Muscle layer of colon (tissue), 2 donors: ENCODE measurements at regions not wholly inside any gene's neighbourhood (a gene's known extent, or its start where the extent isn't known, plus 50 kb on each side); places are given as distances from the start of the nearest gene placed in this dataset.
"Not testable (repeated sequence)": the region's sequence is repeated elsewhere in the genome, so short reads cannot be mapped to it uniquely, and the experiment has no call there.

Experiments used
- H3K27ac ChIP-seq: one replicate; pipeline ENCODE4 v1.7.0; 2013; ENCODE audit warnings: low read depth, mild to moderate bottlenecking, low read length, moderate library complexity
- H3K27me3 ChIP-seq, 2 donors: one replicate each; pipeline ENCODE4 v1.7.0; 2013; ENCODE audit warnings: low read length in 2 of 2, mild to moderate bottlenecking in 2 of 2; ENCODE audit not compliant: insufficient read depth in 2 of 2, control insufficient read depth in 1 of 2
- H3K36me3 ChIP-seq: one replicate; pipeline ENCODE4 v1.7.0; 2013; ENCODE audit warnings: mild to moderate bottlenecking, low read length; ENCODE audit not compliant: insufficient read depth
- H3K4me1 ChIP-seq: one replicate; pipeline ENCODE4 v1.7.0; 2013; ENCODE audit warnings: mild to moderate bottlenecking, low read length; ENCODE audit not compliant: insufficient read depth
- H3K4me3 ChIP-seq, 2 donors: one replicate each; pipeline ENCODE4 v1.7.0; 2013; ENCODE audit warnings: low read length in 2 of 2, low read depth in 1 of 2, mild to moderate bottlenecking in 1 of 2, moderate library complexity in 1 of 2
- H3K9ac ChIP-seq: one replicate; pipeline ENCODE4 v1.7.0; 2013; ENCODE audit warnings: low read length
- H3K9me3 ChIP-seq: one replicate; pipeline ENCODE4 v1.7.0; 2013; ENCODE audit warnings: mild to moderate bottlenecking, low read length
- donor health status: abdominal sarcoma.
- donor health status: Adenocarcinoma of cecum.

DNA sequence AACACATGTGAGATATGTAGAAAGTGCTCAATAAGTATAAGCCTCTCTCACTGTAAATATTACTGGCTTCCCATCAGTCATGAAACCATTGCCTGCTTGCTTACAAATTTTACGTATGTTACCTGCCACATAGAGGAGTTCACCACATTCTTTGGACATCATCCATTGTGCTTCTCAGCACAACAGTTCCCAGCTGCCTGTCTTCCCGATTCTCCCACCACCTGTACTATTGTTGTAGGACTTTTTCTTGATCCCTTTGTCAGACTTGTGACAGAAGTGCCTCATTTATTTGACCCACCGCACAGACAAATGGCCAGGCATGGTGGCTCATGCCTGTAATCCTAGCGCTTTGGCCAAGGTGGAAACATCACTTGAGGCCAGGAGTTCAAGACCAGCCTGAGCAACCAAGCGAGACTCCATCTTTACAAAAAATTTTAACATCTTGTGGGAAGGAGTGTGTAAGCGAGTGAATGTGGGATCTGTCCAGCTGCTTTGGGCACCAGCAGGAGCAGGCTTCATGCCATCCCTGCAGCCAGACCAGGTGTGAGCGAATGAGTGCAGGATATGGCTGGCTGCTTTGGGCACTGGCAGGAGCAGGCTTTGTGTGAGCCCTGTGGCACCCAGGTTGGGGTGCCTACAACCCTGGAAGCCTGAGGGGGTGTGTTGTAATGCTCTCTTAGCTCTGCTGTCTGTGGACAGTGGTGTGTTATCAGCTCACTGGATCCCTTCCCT, 139.9 kb upstream of the ELL2 start:
- no peak overlapping the region for H3K4me3 ChIP-seq
- no peak overlapping the region for H3K9ac ChIP-seq
- H3K27ac ChIP-seq, result no peak overlapping the region
- no peaks in the 10 kb centered on the region for H3K27me3 ChIP-seq
- no peaks in the 10 kb centered on the region for H3K9me3 ChIP-seq
- no peaks in the 10 kb centered on the region for H3K36me3 ChIP-seq
- no peaks in the 10 kb centered on the region for H3K4me1 ChIP-seq

DNA sequence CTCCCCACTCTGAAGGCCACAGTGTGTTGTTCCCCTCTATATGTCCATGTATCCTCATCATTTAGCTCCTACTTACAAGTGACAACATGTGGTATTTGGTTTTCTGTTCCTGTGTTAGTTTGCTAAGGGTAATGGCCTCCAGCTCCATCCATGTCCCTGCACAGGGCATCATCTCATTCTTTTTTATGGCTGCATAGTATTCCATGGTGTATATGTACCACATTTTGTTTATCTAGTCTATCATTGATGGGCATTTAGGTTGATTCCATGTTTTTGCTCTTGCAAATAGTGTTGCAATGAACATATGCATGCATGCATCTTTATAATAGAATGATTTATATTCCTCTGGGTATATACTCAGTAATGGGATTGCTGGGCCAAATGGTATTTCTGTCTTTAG, 135.8 kb upstream of the ELL2 start:
- H3K27me3 ChIP-seq, H3K4me1 ChIP-seq, H3K4me3 ChIP-seq, H3K9ac ChIP-seq, H3K9me3 ChIP-seq, H3K36me3 ChIP-seq, H3K27ac ChIP-seq: not testable (repeated sequence)

DNA sequence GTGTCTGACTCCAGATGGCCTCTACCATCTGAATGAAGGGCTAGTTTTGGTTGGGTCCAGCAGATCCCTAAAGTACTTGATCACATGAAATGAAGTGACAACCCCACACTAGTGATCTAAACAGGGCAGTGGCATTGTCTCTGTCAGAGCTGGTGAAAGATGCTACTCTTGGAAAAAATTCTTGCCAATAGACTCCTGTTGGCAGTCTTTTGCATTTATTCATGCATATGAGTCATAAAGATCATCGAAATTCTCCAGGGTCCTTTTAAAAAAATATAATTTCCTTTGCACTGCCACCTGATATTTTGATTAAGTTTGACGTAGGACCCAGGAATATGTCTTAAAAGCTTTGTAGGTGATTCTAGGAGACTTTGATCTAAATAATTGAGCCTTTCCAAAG, 135.1 kb upstream of the ELL2 start:
- H3K27me3 ChIP-seq, result no peaks in the 10 kb centered on the region
- H3K9me3 ChIP-seq, result no peaks in the 10 kb centered on the region
- H3K36me3 ChIP-seq, result no peaks in the 10 kb centered on the region
- no peak overlapping the region for H3K4me3 ChIP-seq
- no peak overlapping the region for H3K9ac ChIP-seq
- H3K27ac ChIP-seq, result no peak overlapping the region
- H3K4me1 ChIP-seq, result no peaks in the 10 kb centered on the region

DNA sequence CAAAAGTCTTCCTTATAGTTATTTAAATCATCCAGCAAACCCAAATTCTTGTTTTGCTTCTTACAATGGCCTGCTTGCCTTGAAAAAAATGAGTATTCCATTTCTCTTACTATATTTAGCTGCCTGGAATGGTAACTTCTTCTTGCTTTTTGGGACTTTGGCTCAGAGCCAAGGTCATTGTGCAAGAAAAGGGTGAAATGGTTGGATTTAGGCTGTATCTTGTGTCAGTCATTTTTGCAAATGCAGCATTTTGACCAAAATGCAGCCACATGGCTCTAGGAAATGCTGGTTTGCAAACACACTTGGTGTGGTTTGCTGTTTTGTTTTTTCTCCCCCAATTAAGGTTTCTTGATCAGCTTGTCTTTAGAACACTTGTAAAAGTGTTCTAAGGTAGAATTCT, 133.3 kb upstream of the ELL2 start:
- H3K36me3 ChIP-seq, result no peaks in the 10 kb centered on the region
- H3K27me3 ChIP-seq, result no peaks in the 10 kb centered on the region
- H3K9ac ChIP-seq, result no peak overlapping the region
- no peak overlapping the region for H3K27ac ChIP-seq
- no peak overlapping the region for H3K4me3 ChIP-seq
- H3K9me3 ChIP-seq, result no peaks in the 10 kb centered on the region
- no peaks in the 10 kb centered on the region for H3K4me1 ChIP-seq

DNA sequence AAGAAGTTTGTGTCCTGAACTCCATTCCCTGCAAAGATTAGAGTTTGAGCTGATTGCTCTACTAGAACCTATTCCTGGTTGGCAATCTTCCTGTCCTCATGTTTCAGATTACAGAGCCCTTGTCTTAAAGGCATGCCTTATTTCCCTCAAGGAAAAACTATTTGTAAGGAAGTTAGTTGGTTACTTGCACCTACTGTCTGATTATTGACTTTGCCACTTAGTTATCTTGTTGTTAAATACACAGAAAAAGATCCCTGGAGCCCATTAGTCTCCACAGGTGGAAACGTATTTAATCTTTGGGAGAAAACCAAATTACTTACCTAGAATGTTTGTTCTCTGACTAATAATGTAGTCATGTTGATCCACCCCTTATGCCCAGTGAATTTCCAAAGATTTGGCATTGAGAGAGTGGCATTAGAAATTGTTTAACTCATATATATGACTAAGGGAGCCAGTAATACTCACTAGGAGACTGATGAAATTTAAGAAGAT, 132.3 kb upstream of the ELL2 start:
- H3K27ac ChIP-seq, result no peak overlapping the region

DNA sequence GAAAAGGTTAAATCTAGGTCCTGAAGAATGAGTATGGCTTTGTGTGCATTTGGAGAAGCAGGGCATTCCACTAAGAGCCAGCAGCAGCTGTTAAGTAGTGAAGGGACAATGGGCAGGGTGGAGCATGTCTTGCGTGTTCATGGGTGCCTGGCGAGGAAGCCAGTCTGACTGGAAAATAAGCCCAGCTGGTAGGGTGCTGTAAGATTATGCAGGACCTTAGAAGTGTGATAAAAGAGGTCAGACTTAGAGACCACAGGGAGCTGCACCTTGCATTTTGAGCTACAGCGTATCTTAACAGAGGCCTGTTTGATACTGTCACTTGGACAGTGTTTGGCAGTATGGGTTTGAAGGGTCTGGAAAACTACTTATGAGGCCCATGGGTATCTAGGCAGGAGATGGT, 131.7 kb upstream of the ELL2 start:
- H3K36me3 ChIP-seq, result no peaks in the 10 kb centered on the region
- no peak overlapping the region for H3K4me3 ChIP-seq
- H3K27ac ChIP-seq, result no peak overlapping the region
- H3K27me3 ChIP-seq, result no peaks in the 10 kb centered on the region
- no peaks in the 10 kb centered on the region for H3K4me1 ChIP-seq
- no peaks in the 10 kb centered on the region for H3K9me3 ChIP-seq
- H3K9ac ChIP-seq, result no peak overlapping the region

More for the DNA sequence above, 132.3 kb upstream of the ELL2 start:
- Histone ChIP-seq H3K4me1 (no peaks in the 10 kb centered on the region), H3K9ac (no peak overlapping the region), H3K27me3 (no peaks in the 10 kb centered on the region), H3K9me3 (no peaks in the 10 kb centered on the region), H3K4me3 (no peak overlapping the region), H3K36me3 (no peaks in the 10 kb centered on the region)

DNA sequence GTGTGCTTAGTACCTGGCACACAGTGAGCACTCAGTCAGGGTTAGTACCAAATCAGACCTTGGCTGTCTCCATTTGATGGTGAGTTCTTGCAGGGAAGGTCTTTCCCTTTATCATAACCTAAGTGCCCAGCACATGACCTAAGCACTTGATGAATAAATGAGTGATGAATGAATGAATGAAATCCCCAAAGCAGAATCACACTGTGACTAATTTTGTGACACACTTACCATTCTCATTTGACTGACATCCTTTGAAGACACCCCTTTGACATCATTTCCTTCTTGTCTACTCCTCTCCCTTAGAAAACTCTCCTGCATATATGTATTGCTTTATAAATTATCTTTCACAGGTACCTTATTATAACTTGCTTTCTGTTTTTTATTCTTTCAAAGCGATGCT, 130.2 kb upstream of the ELL2 start:
- Histone ChIP-seq H3K9ac (no peak overlapping the region), H3K27ac (no peak overlapping the region), H3K4me1 (no peaks in the 10 kb centered on the region), H3K9me3 (no peaks in the 10 kb centered on the region), H3K4me3 (no peak overlapping the region), H3K27me3 (no peaks in the 10 kb centered on the region), H3K36me3 (no peaks in the 10 kb centered on the region)

DNA sequence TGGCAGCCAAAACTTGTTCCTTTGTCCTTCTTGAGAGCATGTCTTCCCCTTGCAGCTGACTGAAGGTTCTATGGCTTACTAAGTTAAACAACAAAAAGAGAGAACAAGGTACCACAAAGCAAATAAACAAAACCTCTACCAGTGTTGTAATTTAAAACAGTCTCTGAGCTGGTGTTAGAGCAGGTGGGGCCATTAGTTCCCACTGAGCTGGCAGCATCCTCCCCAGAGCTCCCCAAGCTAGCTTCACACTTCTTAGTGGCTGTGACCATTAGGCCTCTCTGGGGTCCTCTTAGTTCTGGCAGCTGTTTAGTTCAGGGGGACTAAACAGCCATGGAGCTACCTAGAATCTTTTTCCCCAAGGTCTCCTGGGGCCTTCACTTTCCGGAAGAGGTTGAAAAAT, 128.6 kb upstream of the ELL2 start:
- H3K27me3 ChIP-seq, result no peaks in the 10 kb centered on the region
- H3K4me3 ChIP-seq, result no peak overlapping the region
- H3K4me1 ChIP-seq, result no peaks in the 10 kb centered on the region
- no peak overlapping the region for H3K9ac ChIP-seq
- no peaks in the 10 kb centered on the region for H3K9me3 ChIP-seq
- no peaks in the 10 kb centered on the region for H3K36me3 ChIP-seq
- no peak overlapping the region for H3K27ac ChIP-seq

DNA sequence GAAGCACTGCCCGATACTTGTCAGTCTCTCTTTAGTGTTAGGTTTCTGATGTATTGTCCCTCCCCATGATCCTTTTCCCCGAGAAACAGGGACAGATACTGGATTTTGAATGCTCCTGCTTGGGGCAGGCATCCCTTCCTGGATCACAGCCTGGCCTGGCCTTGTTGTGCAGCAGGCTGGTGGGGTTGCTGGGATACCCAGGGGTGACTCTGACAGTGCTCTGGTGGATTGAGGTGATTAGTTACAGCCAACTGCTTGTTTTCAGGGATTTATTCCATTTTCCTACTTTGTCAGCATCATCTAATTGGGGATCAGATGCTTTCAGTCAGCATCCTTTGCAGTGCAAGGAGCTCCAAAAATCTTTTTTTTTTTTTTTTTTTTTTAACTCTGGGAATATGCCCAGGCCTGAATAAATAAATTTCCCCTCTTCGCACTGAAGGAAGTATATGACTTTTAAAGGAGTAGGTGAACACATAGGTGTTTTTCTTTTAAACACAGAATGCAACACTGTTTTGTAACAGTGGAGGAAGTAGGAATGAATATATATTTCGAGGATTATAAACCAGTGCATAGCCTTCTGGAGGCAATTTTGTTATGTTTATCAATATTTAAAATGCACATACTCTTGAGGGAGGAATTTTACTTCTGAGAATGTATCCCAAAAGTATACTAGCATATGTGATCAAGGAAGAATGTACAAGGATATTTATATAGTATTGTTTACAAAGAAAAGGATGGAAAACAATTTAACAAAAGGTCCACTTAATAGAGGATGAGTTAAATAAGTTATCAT, 127.3 kb upstream of the ELL2 start:
- no peak overlapping the region for H3K4me3 ChIP-seq
- H3K27ac ChIP-seq, result no peak overlapping the region
- no peaks in the 10 kb centered on the region for H3K27me3 ChIP-seq
- no peaks in the 10 kb centered on the region for H3K36me3 ChIP-seq
- no peaks in the 10 kb centered on the region for H3K4me1 ChIP-seq
- no peak overlapping the region for H3K9ac ChIP-seq
- no peaks in the 10 kb centered on the region for H3K9me3 ChIP-seq

DNA sequence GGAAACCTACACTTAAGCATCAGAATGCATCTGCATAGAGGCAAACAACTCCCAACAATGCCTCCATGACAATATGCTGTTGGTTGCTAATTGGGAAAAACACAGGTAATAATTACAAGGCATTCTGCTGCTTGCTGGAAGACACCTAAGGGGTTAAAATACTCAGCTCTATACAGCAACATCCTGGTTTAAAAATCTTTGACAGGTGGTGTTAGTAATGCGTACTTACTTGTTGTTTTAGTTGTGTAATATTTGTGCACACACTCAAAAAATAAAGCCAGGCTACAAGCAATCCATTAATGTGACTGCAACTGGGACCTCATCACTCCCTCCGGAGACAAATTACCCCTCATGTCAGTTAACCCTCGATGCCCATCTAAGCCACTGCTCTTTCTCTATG, 126.3 kb upstream of the ELL2 start:
- H3K4me3 ChIP-seq, result no peak overlapping the region
- H3K27me3 ChIP-seq, result no peaks in the 10 kb centered on the region
- H3K9me3 ChIP-seq, result no peaks in the 10 kb centered on the region
- H3K36me3 ChIP-seq, result no peaks in the 10 kb centered on the region
- no peak overlapping the region for H3K27ac ChIP-seq
- H3K9ac ChIP-seq, result no peak overlapping the region
- no peaks in the 10 kb centered on the region for H3K4me1 ChIP-seq

DNA sequence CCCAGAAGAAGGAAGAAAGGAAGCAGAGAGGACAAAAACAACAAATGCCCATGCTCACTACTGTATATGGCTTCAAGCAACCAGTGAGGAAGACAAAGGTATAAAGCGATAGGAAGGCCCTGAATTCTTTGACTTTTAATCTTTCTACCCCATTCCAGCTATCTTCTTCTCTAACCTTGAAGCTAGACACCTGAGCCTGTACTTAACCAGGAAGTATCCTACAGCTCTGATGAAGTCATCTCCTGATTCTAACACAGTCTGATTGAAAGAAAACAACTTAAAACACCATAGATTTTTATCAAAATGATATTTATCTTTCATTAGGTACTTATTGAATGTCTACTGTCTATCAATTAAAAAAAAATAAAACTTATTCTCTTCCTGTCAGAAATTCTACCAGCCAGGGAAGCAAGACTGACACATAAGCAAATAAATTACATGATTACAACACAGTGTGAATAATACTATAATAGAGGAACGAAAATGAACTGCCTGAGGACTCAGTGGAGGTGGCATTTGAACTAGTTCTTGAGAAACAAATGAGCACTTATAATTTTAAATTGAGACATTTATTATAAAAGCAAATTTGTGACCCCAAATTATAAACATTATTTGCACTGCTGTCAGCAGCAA, 123.3 kb upstream of the ELL2 start:
- H3K4me3 ChIP-seq, result no peak overlapping the region
- no peaks in the 10 kb centered on the region for H3K4me1 ChIP-seq
- H3K9ac ChIP-seq, result no peak overlapping the region
- no peak overlapping the region for H3K27ac ChIP-seq
- H3K9me3 ChIP-seq, result no peaks in the 10 kb centered on the region
- H3K27me3 ChIP-seq, result no peaks in the 10 kb centered on the region
- no peaks in the 10 kb centered on the region for H3K36me3 ChIP-seq
